HepG2 (cell line): ENCODE measurements at regions not wholly inside any gene's neighbourhood (a gene's known extent, or its start where the extent isn't known, plus 50 kb on each side); places are given as distances from the start of the nearest gene placed in this dataset.
"Not testable (repeated sequence)": the region's sequence is repeated elsewhere in the genome, so short reads cannot be mapped to it uniquely, and the experiment has no call there.

Experiments used
- ATAC-seq: fragments of 200-7000 bp; cut with Tn5 transposase; 3 replicates; pipeline ENCODE4 v1.9.1; 2020; ENCODE audit warnings: mild to moderate bottlenecking, moderate library complexity
- BruUV-seq: library from RNA; stranded (reverse); fragments of 400-500 nt; replicated peaks from 2 replicates; lab custom pipeline; 2021; lab: Mats Ljungman, UMichigan
- CTCF ChIA-PET: fragments of 300-600 bp; formaldehyde crosslinking; extraction: SDS; loops from one replicate; lab custom pipeline; 2021; ENCODE audit warnings: low total read pairs, inconsistent platforms, low intra/inter-chr PET ratio; lab: Yijun Ruan, JAX
- POLR2A ChIA-PET: fragments of 350-600 bp; sonication (Branson Sonifier 250); formaldehyde crosslinking; loops from one replicate; lab custom pipeline; 2020; ENCODE audit warnings: antibody characterized with exemption, inconsistent platforms; lab: Yijun Ruan, JAX
- DNase-seq: peaks from one replicate; pipeline ENCODE4 v3.0.0-alpha.2; 2015; ENCODE audit warnings: low spot score
- FAIRE-seq: peaks from 3 replicates; lab custom pipeline; 2011; peaks lifted over from hg19 to GRCh38; lab: Jason Lieb, UNC
- H2AFZ ChIP-seq: one replicate; pipeline ENCODE4 v1.6.1; 2011; ENCODE audit warnings: low read length, inconsistent platforms
- H3K27ac ChIP-seq: fragments of 300-600 bp; 3 replicates; pipeline ENCODE4 v1.8.0; 2011; ENCODE audit warnings: mixed run types, mild to moderate bottlenecking, mixed read lengths, low read length, inconsistent platforms; ENCODE audit not compliant: insufficient read depth; ENCODE audit errors: extremely low read length
- H3K27me3 ChIP-seq, 2 experiments: fragments of 200-600 bp in 1 of 2; 2 replicates in 1 of 2; 3 replicates in 1 of 2; pipeline versions ENCODE4 v1.6.0 to v1.8.0; 2011; ENCODE audit warnings: low read length in 2 of 2, mild to moderate bottlenecking in 2 of 2, moderate library complexity in 2 of 2, inconsistent platforms in 1 of 2; ENCODE audit not compliant: insufficient read depth in 2 of 2, control insufficient read depth in 1 of 2
- H3K36me3 ChIP-seq, 2 experiments: fragments of 200-600 bp in 1 of 2; replicated peaks in 1 of 2; 2 replicates in 1 of 2; 3 replicates in 1 of 2; pipeline versions ENCODE4 v1.5.1 to v1.8.0; 2011; ENCODE audit warnings: low read length in 2 of 2, inconsistent platforms in 1 of 2; ENCODE audit not compliant: insufficient read depth in 2 of 2, control insufficient read depth in 1 of 2
- H3K4me1 ChIP-seq: 2 replicates; pipeline ENCODE4 v1.5.1; 2012; ENCODE audit warnings: low read length, inconsistent platforms; ENCODE audit not compliant: insufficient read depth
- H3K4me2 ChIP-seq: 2 replicates; pipeline ENCODE4 v1.6.0; 2011; ENCODE audit warnings: low read depth, low read length, inconsistent platforms
- H3K4me3 ChIP-seq, 3 experiments: fragments of 200-600 bp in 1 of 3; sonication (generic), shearing (Covaris generic) in 1 of 3; replicated peaks in 1 of 3; 2 replicates each; pipeline ENCODE4 v1.5.1; 2011 to 2016; ENCODE audit warnings: low read length in 3 of 3, inconsistent platforms in 2 of 3, low read depth in 2 of 3, mild to moderate bottlenecking in 2 of 3, control low read depth in 1 of 3, mixed read lengths in 1 of 3; ENCODE audit not compliant: insufficient read depth in 1 of 3
- H3K79me2 ChIP-seq: one replicate; pipeline ENCODE4 v1.6.1; 2011; ENCODE audit warnings: low read length, inconsistent platforms; ENCODE audit not compliant: insufficient read depth
- H3K9ac ChIP-seq: 2 replicates; pipeline ENCODE4 v1.6.0; 2011; ENCODE audit warnings: mild to moderate bottlenecking, low read depth, low read length, inconsistent platforms; ENCODE audit not compliant: insufficient read depth
- H3K9me3 ChIP-seq: 2 replicates; pipeline ENCODE4 v1.5.1; 2012; ENCODE audit warnings: mild to moderate bottlenecking, low read length
- H4K20me1 ChIP-seq: 2 replicates; pipeline ENCODE4 v1.6.0; 2011; ENCODE audit warnings: inconsistent platforms, mild to moderate bottlenecking, low read length, moderate library complexity; ENCODE audit not compliant: insufficient read depth
- CHCHD3 ChIP-seq: sonication (generic); formaldehyde crosslinking; IDR thresholded peaks from 2 replicates; pipeline ENCODE4 v1.8.0; 2022; ENCODE audit warnings: mild to moderate bottlenecking, missing genetic modification reagents, moderate library complexity
- JDP2 ChIP-seq: sonication (generic); formaldehyde crosslinking; IDR thresholded peaks from 2 replicates; pipeline ENCODE4 v1.8.1; 2022; ENCODE audit warnings: missing genetic modification reagents, borderline replicate concordance
- JUND ChIP-seq: sonication (generic); formaldehyde crosslinking; IDR thresholded peaks from 2 replicates; pipeline ENCODE4 v1.8.0; 2022; ENCODE audit warnings: mild to moderate bottlenecking, missing genetic modification reagents
- POGZ ChIP-seq: sonication (generic); formaldehyde crosslinking; IDR thresholded peaks from 2 replicates; pipeline ENCODE4 v1.4.0; 2020; ENCODE audit warnings: mild to moderate bottlenecking, missing genetic modification reagents
- POLR2G ChIP-seq: fragments of 200-400 bp; formaldehyde crosslinking; IDR thresholded peaks from 2 replicates; pipeline ENCODE4 v1.6.1; 2018; ENCODE audit warnings: mild to moderate bottlenecking, low read depth, low read length, moderate library complexity
- RORA ChIP-seq: sonication (generic); formaldehyde crosslinking; IDR thresholded peaks from 2 replicates; pipeline ENCODE4 v1.5.0; 2020; ENCODE audit warnings: mild to moderate bottlenecking, missing genetic modification reagents, moderate library complexity
- SIX1 ChIP-seq: sonication (generic); formaldehyde crosslinking; IDR thresholded peaks from 2 replicates; pipeline ENCODE4 v1.4.0; 2020; ENCODE audit warnings: missing genetic modification reagents, borderline replicate concordance
- ZNF737 ChIP-seq: sonication (generic); formaldehyde crosslinking; IDR thresholded peaks from 2 replicates; pipeline ENCODE4 v1.5.0; 2020; ENCODE audit warnings: missing genetic modification reagents, mild to moderate bottlenecking, borderline replicate concordance
- ZNF775 ChIP-seq: sonication (generic); formaldehyde crosslinking; IDR thresholded peaks from 2 replicates; pipeline ENCODE4 v1.4.0; 2020; ENCODE audit warnings: missing genetic modification reagents, mild to moderate bottlenecking, moderate library complexity, borderline replicate concordance
- ZSCAN31 ChIP-seq: sonication (generic); formaldehyde crosslinking; IDR thresholded peaks from 2 replicates; pipeline ENCODE4 v1.5.0; 2020; ENCODE audit warnings: low read depth, mild to moderate bottlenecking, missing genetic modification reagents
- WGBS: methylation state at CpG from one replicate; pipeline ENCODE4 v1.1.6; 2017; ENCODE audit warnings: low lambda C conversion rate; 5-methylcytosine and 5-hydroxymethylcytosine counted together
- in situ Hi-C: cut with HindIII; loops from 2 replicates; pipeline ENCODE4 v1.10.0; 2017; ENCODE audit warnings: low pct_unique_long_range_greater_than_20kb; ENCODE audit not compliant: extremely low pct_ligation_motif_present
- intact Hi-C: fragments of 100-400 bp; cut with micrococcal nuclease; formaldehyde crosslinking; loops from one replicate; pipeline ENCODE4 v1.10.0; 2022; ENCODE audit not compliant: unreplicated experiment
- TF ChIP-seq, protein P1 (sequence below): sonication (generic); formaldehyde crosslinking; IDR thresholded peaks from 2 replicates; pipeline ENCODE4 v1.9.0; 2021; ENCODE audit warnings: missing genetic modification reagents, borderline replicate concordance
- TF ChIP-seq, protein P2 (sequence below): sonication (generic); formaldehyde crosslinking; IDR thresholded peaks from 2 replicates; pipeline ENCODE4 v1.5.1; 2020; ENCODE audit warnings: missing genetic modification reagents, mild to moderate bottlenecking, borderline replicate concordance

DNA sequence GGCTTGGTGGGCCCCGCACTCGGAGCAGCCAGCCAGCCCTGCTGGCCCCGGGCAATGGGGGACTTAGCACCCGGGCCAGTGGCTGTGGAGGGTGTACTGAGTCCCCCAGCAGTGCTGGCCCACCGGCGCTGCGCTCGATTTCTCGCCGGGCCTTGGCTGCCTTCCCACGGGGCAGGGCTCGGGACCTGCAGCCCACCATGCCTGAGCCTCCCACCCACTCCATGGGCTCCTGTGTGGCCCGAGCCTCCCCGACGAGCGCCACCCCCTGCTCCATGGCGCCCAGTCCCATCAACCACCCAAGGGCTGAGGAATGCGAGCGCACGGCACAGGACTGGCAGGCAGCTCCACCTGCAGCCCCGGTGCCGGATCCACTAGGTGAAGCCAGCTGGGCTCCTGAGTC lies 202.2 kb downstream of the ZC3H11B start:
- H2AFZ ChIP-seq, H3K79me2 ChIP-seq, ATAC-seq, H3K36me3 ChIP-seq, FAIRE-seq, H3K4me2 ChIP-seq, H3K9me3 ChIP-seq, H3K4me3 ChIP-seq, BruUV-seq, CTCF ChIA-PET, H3K9ac ChIP-seq, POLR2A ChIA-PET, H4K20me1 ChIP-seq, H3K27me3 ChIP-seq, H3K27ac ChIP-seq, DNase-seq: not testable (repeated sequence)
- no CpG with 5 or more reads among the region's 22 CpGs for whole genome bisulfite sequencing
- in situ Hi-C loops (loop anchor here (25.0 kb wide), 1 partner anchor 1073 kb away; the partner anchor contains the start of gene TGFB2), intact Hi-C loops (loop anchor here (10.0 kb wide), 2 partner anchors 96 to 154 kb away; no protein-coding TSS in a partner anchor)
- H3K4me1 ChIP-seq, result peaks cover 30% of the 10 kb centered on the region

DNA sequence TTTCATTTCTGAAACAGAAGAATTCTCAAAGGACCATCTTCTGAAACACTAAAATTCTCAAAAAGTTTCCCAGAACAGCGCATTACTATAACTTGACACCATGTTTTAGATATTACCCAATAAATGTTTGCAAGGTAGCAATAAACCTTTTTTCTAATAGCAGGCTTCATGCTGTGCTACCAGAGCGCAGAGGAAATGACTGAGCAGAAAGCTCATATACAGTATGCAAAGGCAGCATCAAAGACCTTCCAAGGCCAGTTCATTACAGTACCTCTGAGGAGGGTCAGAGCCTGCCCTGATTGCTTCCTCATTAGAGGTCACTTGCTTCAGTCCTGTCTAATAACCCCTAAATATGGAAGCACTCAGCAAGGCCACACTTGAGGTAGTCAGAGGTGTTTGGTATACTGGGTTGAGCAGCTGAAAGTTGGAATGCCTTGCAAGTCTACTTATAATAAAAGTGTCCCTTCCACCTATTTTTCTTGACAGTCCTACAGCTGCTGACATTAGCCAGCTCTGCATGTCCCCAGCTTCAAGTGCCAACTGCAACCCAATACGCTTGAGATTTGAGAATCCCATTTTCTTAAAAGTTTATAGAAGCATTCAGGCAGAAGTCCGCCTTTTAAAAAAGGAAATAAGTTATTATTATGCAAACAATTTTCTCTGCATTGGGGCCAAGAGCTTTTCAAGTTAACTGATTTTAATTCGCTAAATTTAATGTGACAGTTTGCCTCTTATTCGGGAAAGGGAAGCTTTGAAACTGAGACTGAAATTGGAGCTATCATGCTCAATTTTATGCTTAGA lies 207.2 kb downstream of the ZC3H11B start:
- H3K4me3 ChIP-seq, result no peak overlapping the region
- WGBS, result 73% methylated on average over 6 of the region's 6 CpGs
- no peak overlapping the region for H3K9ac ChIP-seq
- H4K20me1 ChIP-seq, result no peaks in the 10 kb centered on the region
- no peak overlapping the region for H2AFZ ChIP-seq
- in situ Hi-C loops, result loop anchor here (25.0 kb wide), 1 partner anchor 1068 kb away; the partner anchor contains the start of gene TGFB2
- H3K4me1 ChIP-seq, result peaks cover 6% of the 10 kb centered on the region; the same call in 1 of the 2 replicates
- H3K27me3 ChIP-seq, result no peaks in the 10 kb centered on the region
- BruUV-seq, result no TSS peak
- ATAC-seq, result no peak
- no peak for DNase-seq
- no peak for FAIRE-seq
- H3K79me2 ChIP-seq, result no peaks in the 10 kb centered on the region
- H3K27ac ChIP-seq, result no peak overlapping the region
- ChIA-PET POLR2A (no interaction called here), CTCF (no interaction called here)
- intact Hi-C loops, result no loop called here
- H3K36me3 ChIP-seq, result no peaks in the 10 kb centered on the region
- H3K9me3 ChIP-seq, result no peaks in the 10 kb centered on the region
- no peak overlapping the region for H3K4me2 ChIP-seq
- TF ChIP-seq SIX1 (CRISPR knock-in tag) (no peak), JDP2 (CRISPR knock-in tag) (no peak), CHCHD3 (CRISPR knock-in tag) (no peak), ZSCAN31 (no peak), RORA (CRISPR knock-in tag) (no peak), POGZ (CRISPR knock-in tag) (no peak), ZNF737 (CRISPR knock-in tag) (no peak), ZNF775 (CRISPR knock-in tag) (no peak), POLR2G (no peak), JUND (CRISPR knock-in tag) (no peak)
- TF ChIP-seq, protein P1, sequence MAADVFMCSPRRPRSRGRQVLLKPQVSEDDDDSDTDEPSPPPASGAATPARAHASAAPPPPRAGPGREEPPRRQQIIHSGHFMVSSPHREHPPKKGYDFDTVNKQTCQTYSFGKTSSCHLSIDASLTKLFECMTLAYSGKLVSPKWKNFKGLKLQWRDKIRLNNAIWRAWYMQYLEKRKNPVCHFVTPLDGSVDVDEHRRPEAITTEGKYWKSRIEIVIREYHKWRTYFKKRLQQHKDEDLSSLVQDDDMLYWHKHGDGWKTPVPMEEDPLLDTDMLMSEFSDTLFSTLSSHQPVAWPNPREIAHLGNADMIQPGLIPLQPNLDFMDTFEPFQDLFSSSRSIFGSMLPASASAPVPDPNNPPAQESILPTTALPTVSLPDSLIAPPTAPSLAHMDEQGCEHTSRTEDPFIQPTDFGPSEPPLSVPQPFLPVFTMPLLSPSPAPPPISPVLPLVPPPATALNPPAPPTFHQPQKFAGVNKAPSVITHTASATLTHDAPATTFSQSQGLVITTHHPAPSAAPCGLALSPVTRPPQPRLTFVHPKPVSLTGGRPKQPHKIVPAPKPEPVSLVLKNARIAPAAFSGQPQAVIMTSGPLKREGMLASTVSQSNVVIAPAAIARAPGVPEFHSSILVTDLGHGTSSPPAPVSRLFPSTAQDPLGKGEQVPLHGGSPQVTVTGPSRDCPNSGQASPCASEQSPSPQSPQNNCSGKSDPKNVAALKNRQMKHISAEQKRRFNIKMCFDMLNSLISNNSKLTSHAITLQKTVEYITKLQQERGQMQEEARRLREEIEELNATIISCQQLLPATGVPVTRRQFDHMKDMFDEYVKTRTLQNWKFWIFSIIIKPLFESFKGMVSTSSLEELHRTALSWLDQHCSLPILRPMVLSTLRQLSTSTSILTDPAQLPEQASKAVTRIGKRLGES (CRISPR knock-in tag), result no peak
- TF ChIP-seq, protein P2, sequence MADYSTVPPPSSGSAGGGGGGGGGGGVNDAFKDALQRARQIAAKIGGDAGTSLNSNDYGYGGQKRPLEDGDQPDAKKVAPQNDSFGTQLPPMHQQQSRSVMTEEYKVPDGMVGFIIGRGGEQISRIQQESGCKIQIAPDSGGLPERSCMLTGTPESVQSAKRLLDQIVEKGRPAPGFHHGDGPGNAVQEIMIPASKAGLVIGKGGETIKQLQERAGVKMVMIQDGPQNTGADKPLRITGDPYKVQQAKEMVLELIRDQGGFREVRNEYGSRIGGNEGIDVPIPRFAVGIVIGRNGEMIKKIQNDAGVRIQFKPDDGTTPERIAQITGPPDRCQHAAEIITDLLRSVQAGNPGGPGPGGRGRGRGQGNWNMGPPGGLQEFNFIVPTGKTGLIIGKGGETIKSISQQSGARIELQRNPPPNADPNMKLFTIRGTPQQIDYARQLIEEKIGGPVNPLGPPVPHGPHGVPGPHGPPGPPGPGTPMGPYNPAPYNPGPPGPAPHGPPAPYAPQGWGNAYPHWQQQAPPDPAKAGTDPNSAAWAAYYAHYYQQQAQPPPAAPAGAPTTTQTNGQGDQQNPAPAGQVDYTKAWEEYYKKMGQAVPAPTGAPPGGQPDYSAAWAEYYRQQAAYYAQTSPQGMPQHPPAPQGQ (CRISPR knock-in tag), result no peak
